Caco-2 (cell line): ENCODE measurements at regions not wholly inside any gene's neighbourhood (a gene's known extent, or its start where the extent isn't known, plus 50 kb on each side); places are given as distances from the start of the nearest gene placed in this dataset.

Experiments
- BruUV-seq: library from RNA; stranded (reverse); fragments of 400-500 nt; replicated peaks from 2 replicates; lab custom pipeline; 2021; lab: Mats Ljungman, UMichigan
- CTCF ChIA-PET: fragments of 300-600 bp; sonication (Branson Sonifier 250); formaldehyde crosslinking; loops from one replicate; lab custom pipeline; 2022; ENCODE audit warnings: antibody characterized with exemption; lab: Charles Lee
- POLR2A ChIA-PET: fragments of 300-600 bp; sonication (Branson Sonifier 250); formaldehyde crosslinking; loops from one replicate; lab custom pipeline; 2022; ENCODE audit warnings: antibody characterized with exemption; lab: Charles Lee
- DNase-seq, 2 experiments: peaks; one replicate each; pipeline versions ENCODE4 v3.0.0 to v3.0.0-alpha.2; 2020 to 2022
- H3K27me3 ChIP-seq: replicated peaks from 2 replicates; pipeline ENCODE4 v1.6.0; 2011; ENCODE audit warnings: low read length; ENCODE audit not compliant: control insufficient read depth, insufficient read depth
- H3K36me3 ChIP-seq: 2 replicates; pipeline ENCODE4 v1.5.1; 2011; ENCODE audit warnings: low read length; ENCODE audit not compliant: control insufficient read depth, insufficient read depth
- H3K4me1 ChIP-seq: fragments of 250-450 bp; sonication (Bioruptor Pico); 2 replicates; pipeline ENCODE4 v1.5.1; 2020; ENCODE audit warnings: mild to moderate bottlenecking
- H3K4me3 ChIP-seq: 2 replicates; pipeline ENCODE4 v1.5.1; 2011; ENCODE audit warnings: low read depth, mild to moderate bottlenecking, control low read depth, low read length
- H3K9me3 ChIP-seq: fragments of 250-450 bp; sonication (Bioruptor Pico); 2 replicates; pipeline ENCODE4 v1.5.1; 2020; ENCODE audit warnings: mild to moderate bottlenecking, moderate library complexity
- H3K27ac Mint-ChIP-seq: one replicate; pipeline ENCODE4 v1.8.0; 2022; ENCODE audit warnings: mixed read lengths; ENCODE audit not compliant: unreplicated experiment
- H3K27me3 Mint-ChIP-seq: one replicate; pipeline ENCODE4 v1.8.0; 2022; ENCODE audit warnings: mixed read lengths; ENCODE audit not compliant: insufficient read depth, unreplicated experiment
- H3K36me3 Mint-ChIP-seq: one replicate; pipeline ENCODE4 v1.8.0; 2022; ENCODE audit warnings: mild to moderate bottlenecking, mixed read lengths; ENCODE audit not compliant: insufficient read depth, unreplicated experiment
- H3K4me1 Mint-ChIP-seq: one replicate; pipeline ENCODE4 v1.8.0; 2022; ENCODE audit warnings: low read depth, mixed read lengths; ENCODE audit not compliant: unreplicated experiment
- H3K4me3 Mint-ChIP-seq: one replicate; pipeline ENCODE4 v1.8.0; 2022; ENCODE audit warnings: mild to moderate bottlenecking, moderate library complexity, mixed read lengths; ENCODE audit not compliant: unreplicated experiment
- H3K9me3 Mint-ChIP-seq: one replicate; pipeline ENCODE4 v1.8.0; 2022; ENCODE audit warnings: mixed read lengths; ENCODE audit not compliant: unreplicated experiment
- intact Hi-C: fragments of 100-400 bp; cut with micrococcal nuclease; formaldehyde crosslinking; loops from one replicate; pipeline ENCODE4 v1.10.0; 2022; ENCODE audit not compliant: unreplicated experiment
- TF ChIP-seq, protein P1 (sequence below), 2 experiments: fragments of 200-600 bp in 1 of 2; IDR thresholded peaks; 1 replicate in 1 of 2; 2 replicates in 1 of 2; pipeline versions ENCODE4 v1.5.1 to v1.8.0; 2011 to 2022; ENCODE audit warnings: antibody characterized with exemption in 1 of 2, control low read depth in 1 of 2, inconsistent platforms in 1 of 2, low read depth in 1 of 2, low read length in 1 of 2, mild to moderate bottlenecking in 1 of 2, moderate library complexity in 1 of 2; ENCODE audit not compliant: insufficient read depth in 1 of 2, severe bottlenecking in 1 of 2, unreplicated experiment in 1 of 2

DNA sequence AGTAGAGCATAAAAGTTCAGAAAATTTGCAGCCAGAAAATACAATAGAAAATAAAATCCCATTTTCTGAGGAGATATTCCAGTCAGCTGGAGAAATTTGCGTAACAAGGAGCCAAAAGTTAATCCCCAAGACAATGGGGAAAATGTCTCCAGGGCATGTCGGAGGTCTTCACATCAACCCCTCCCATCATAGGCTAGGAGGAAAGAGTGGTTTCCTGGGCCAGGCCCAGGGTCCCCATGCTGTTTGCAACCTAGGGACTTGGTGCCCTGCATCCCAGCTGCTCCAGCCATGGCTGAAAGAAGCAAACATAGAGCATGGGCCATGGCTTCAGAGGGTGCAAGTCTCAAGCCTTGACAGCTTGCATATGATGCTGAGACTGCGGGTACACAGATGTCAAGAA, 255.0 kb downstream of the DTWD2 start:
- Histone ChIP-seq H3K9me3 (no peaks in the 10 kb centered on the region), H3K4me1 (no peaks in the 10 kb centered on the region), H3K4me3 (no peak overlapping the region), H3K27me3 (no peaks in the 10 kb centered on the region), H3K36me3 (no peaks in the 10 kb centered on the region)
- CTCF ChIA-PET = no interaction called here
- intact Hi-C loops = no loop called here
- Mint-ChIP-seq H3K4me1 (no peaks in the 10 kb centered on the region), H3K4me3 (no peak overlapping the region), H3K27me3 (peaks cover 8% of the 10 kb centered on the region), H3K9me3 (no peaks in the 10 kb centered on the region), H3K27ac (no peak overlapping the region), H3K36me3 (no peaks in the 10 kb centered on the region)
- no TSS peak for BruUV-seq
- DNase-seq = no peak
- TF ChIP-seq, protein P1, sequence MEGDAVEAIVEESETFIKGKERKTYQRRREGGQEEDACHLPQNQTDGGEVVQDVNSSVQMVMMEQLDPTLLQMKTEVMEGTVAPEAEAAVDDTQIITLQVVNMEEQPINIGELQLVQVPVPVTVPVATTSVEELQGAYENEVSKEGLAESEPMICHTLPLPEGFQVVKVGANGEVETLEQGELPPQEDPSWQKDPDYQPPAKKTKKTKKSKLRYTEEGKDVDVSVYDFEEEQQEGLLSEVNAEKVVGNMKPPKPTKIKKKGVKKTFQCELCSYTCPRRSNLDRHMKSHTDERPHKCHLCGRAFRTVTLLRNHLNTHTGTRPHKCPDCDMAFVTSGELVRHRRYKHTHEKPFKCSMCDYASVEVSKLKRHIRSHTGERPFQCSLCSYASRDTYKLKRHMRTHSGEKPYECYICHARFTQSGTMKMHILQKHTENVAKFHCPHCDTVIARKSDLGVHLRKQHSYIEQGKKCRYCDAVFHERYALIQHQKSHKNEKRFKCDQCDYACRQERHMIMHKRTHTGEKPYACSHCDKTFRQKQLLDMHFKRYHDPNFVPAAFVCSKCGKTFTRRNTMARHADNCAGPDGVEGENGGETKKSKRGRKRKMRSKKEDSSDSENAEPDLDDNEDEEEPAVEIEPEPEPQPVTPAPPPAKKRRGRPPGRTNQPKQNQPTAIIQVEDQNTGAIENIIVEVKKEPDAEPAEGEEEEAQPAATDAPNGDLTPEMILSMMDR (IDR thresholded peaks at IDR 0.05; ENCODE audit: insufficient read depth in 1 of 2, low read depth in 1 of 2, low read length in 1 of 2, severe bottlenecking in 1 of 2, unreplicated experiment in 1 of 2) = no peak
- POLR2A ChIA-PET = no interaction called here

DNA sequence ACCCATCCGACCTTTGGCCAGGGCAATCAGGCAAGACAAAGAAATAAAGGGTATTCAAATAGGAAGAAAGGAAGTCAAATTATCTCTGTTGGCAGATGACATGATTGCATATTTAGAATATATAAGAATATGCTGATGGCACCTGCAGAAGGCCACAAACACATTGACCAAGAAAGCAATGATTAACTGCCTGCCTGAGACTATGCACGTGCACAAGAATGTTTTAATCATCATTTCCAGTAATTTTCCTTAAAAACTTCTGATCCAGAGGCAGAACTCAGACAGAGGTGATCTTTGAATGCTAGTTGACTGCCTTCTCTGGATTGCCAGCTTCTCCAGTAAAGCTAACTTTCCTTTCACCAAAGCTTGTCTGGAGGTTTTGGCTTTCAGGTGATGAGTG, 260.2 kb downstream of the DTWD2 start:
- Mint-ChIP-seq H3K27ac (no peak overlapping the region), H3K4me3 (no peak overlapping the region), H3K9me3 (no peaks in the 10 kb centered on the region), H3K27me3 (peaks cover 9% of the 10 kb centered on the region), H3K4me1 (peaks cover 10% of the 10 kb centered on the region), H3K36me3 (no peaks in the 10 kb centered on the region)
- Histone ChIP-seq H3K4me1 (no peaks in the 10 kb centered on the region), H3K4me3 (no peak overlapping the region), H3K36me3 (no peaks in the 10 kb centered on the region), H3K9me3 (no peaks in the 10 kb centered on the region), H3K27me3 (no peaks in the 10 kb centered on the region)
- no TSS peak for BruUV-seq
- no peak for DNase-seq
- TF ChIP-seq, protein P1 (IDR thresholded peaks at IDR 0.05; ENCODE audit: insufficient read depth in 1 of 2, low read depth in 1 of 2, low read length in 1 of 2, severe bottlenecking in 1 of 2, unreplicated experiment in 1 of 2) = no peak
- intact Hi-C loops = no loop called here
- CTCF ChIA-PET = no interaction called here
- POLR2A ChIA-PET = no interaction called here

DNA sequence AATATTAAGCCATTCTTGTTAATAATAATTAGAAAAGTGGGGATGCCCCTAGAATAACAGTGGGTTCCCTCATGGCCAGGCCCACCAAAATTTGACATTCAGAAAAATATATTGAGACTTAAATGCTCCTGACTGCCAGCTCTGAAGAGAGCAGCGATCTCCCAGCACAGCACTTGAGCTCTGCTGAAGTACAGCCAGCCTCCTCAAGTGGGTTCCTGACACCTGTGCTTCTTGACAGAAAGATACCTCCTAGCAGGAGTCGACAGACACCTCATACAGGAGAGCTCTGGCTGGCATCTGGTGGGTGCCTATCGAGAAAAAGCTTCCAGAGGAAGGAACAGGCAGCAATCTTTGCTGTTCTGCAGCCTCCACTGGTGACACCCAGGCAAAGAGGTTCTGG, 261.5 kb downstream of the DTWD2 start:
- no peaks in the 10 kb centered on the region for H3K27me3 ChIP-seq
- CTCF ChIA-PET = no interaction called here
- POLR2A ChIA-PET = no interaction called here
- Mint-ChIP-seq H3K9me3 (no peaks in the 10 kb centered on the region), H3K36me3 (no peaks in the 10 kb centered on the region), H3K4me3 (no peak overlapping the region), H3K27ac (no peak overlapping the region), H3K4me1 (peaks cover 10% of the 10 kb centered on the region), H3K27me3 (peaks cover 6% of the 10 kb centered on the region)
- no peak for DNase-seq
- BruUV-seq = no TSS peak
- intact Hi-C loops = no loop called here
- no peaks in the 10 kb centered on the region for H3K4me1 ChIP-seq
- H3K36me3 ChIP-seq = no peaks in the 10 kb centered on the region
- TF ChIP-seq, protein P1 (IDR thresholded peaks at IDR 0.05; ENCODE audit: insufficient read depth in 1 of 2, low read depth in 1 of 2, low read length in 1 of 2, severe bottlenecking in 1 of 2, unreplicated experiment in 1 of 2) = no peak
- H3K9me3 ChIP-seq = no peaks in the 10 kb centered on the region
- H3K4me3 ChIP-seq = no peak overlapping the region
